H1 (cell line): ENCODE measurements at regions not wholly inside any gene's neighbourhood (a gene's known extent, or its start where the extent isn't known, plus 50 kb on each side); places are given as distances from the start of the nearest gene placed in this dataset.

ENCODE experiments used
- BCL11A ChIP-seq, 2 experiments: IDR thresholded peaks; one replicate each; pipeline ENCODE4 v1.6.1; 2011; ENCODE audit warnings: low read depth in 2 of 2, low read length in 2 of 2, mild to moderate bottlenecking in 2 of 2
- FOSL1 ChIP-seq: IDR thresholded peaks from 2 replicates; pipeline ENCODE4 v1.6.1; 2011; ENCODE audit warnings: mild to moderate bottlenecking, low read depth, low read length, moderate library complexity; ENCODE audit not compliant: insufficient read depth
- POLR2AphosphoS5 ChIP-seq: IDR thresholded peaks from 2 replicates; pipeline ENCODE4 v1.6.1; 2011; ENCODE audit warnings: low read depth, low read length
- SIX5 ChIP-seq: IDR thresholded peaks from 2 replicates; pipeline ENCODE4 v1.6.1; 2011; ENCODE audit warnings: mild to moderate bottlenecking, low read depth, low read length
- SP2 ChIP-seq: IDR thresholded peaks from 2 replicates; pipeline ENCODE4 v1.6.1; 2012; ENCODE audit warnings: mild to moderate bottlenecking, low read length, inconsistent platforms
- SRF ChIP-seq: IDR thresholded peaks from 2 replicates; pipeline ENCODE4 v1.6.1; 2011; ENCODE audit warnings: mild to moderate bottlenecking, low read depth, low read length, moderate library complexity
- SUZ12 ChIP-seq: fragments of 200-600 bp; sonication (generic); IDR thresholded peaks from 2 replicates; pipeline ENCODE4 v1.6.1; 2012; ENCODE audit warnings: mild to moderate bottlenecking, inconsistent platforms, low read length, moderate library complexity, mixed read lengths
- TF ChIP-seq, protein P1 (sequence below): fragments of 300-600 bp; sonication (generic); IDR thresholded peaks from 2 replicates; pipeline ENCODE4 v1.7.1; 2012; ENCODE audit warnings: low read length, moderate library complexity, mild to moderate bottlenecking, inconsistent platforms; ENCODE audit not compliant: insufficient replicate concordance
- TF ChIP-seq, protein P2 (sequence below): IDR thresholded peaks from 2 replicates; pipeline ENCODE4 v1.6.1; 2011; ENCODE audit warnings: low read depth, mild to moderate bottlenecking, low read length; ENCODE audit not compliant: insufficient read depth

DNA sequence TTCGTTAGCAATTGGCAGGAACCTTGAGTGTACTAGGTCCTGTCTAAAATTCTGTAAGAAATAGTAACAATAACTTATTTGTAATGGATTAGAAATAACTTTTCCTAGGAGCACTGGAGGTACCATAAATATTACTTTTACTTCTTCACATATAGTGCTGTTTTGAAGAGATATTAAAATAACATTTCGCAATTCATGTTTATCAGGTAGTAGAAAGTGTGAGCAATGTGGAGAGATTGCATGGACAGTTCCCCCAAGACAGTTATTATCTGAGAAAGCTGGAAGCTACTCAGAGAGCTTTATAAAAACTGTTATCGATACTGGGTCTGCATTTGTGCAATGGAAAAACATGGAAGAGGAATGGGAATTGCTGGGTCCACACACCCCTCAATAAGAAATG, 128.5 kb upstream of the KIF26B start (continued):
- TF ChIP-seq, protein P1, sequence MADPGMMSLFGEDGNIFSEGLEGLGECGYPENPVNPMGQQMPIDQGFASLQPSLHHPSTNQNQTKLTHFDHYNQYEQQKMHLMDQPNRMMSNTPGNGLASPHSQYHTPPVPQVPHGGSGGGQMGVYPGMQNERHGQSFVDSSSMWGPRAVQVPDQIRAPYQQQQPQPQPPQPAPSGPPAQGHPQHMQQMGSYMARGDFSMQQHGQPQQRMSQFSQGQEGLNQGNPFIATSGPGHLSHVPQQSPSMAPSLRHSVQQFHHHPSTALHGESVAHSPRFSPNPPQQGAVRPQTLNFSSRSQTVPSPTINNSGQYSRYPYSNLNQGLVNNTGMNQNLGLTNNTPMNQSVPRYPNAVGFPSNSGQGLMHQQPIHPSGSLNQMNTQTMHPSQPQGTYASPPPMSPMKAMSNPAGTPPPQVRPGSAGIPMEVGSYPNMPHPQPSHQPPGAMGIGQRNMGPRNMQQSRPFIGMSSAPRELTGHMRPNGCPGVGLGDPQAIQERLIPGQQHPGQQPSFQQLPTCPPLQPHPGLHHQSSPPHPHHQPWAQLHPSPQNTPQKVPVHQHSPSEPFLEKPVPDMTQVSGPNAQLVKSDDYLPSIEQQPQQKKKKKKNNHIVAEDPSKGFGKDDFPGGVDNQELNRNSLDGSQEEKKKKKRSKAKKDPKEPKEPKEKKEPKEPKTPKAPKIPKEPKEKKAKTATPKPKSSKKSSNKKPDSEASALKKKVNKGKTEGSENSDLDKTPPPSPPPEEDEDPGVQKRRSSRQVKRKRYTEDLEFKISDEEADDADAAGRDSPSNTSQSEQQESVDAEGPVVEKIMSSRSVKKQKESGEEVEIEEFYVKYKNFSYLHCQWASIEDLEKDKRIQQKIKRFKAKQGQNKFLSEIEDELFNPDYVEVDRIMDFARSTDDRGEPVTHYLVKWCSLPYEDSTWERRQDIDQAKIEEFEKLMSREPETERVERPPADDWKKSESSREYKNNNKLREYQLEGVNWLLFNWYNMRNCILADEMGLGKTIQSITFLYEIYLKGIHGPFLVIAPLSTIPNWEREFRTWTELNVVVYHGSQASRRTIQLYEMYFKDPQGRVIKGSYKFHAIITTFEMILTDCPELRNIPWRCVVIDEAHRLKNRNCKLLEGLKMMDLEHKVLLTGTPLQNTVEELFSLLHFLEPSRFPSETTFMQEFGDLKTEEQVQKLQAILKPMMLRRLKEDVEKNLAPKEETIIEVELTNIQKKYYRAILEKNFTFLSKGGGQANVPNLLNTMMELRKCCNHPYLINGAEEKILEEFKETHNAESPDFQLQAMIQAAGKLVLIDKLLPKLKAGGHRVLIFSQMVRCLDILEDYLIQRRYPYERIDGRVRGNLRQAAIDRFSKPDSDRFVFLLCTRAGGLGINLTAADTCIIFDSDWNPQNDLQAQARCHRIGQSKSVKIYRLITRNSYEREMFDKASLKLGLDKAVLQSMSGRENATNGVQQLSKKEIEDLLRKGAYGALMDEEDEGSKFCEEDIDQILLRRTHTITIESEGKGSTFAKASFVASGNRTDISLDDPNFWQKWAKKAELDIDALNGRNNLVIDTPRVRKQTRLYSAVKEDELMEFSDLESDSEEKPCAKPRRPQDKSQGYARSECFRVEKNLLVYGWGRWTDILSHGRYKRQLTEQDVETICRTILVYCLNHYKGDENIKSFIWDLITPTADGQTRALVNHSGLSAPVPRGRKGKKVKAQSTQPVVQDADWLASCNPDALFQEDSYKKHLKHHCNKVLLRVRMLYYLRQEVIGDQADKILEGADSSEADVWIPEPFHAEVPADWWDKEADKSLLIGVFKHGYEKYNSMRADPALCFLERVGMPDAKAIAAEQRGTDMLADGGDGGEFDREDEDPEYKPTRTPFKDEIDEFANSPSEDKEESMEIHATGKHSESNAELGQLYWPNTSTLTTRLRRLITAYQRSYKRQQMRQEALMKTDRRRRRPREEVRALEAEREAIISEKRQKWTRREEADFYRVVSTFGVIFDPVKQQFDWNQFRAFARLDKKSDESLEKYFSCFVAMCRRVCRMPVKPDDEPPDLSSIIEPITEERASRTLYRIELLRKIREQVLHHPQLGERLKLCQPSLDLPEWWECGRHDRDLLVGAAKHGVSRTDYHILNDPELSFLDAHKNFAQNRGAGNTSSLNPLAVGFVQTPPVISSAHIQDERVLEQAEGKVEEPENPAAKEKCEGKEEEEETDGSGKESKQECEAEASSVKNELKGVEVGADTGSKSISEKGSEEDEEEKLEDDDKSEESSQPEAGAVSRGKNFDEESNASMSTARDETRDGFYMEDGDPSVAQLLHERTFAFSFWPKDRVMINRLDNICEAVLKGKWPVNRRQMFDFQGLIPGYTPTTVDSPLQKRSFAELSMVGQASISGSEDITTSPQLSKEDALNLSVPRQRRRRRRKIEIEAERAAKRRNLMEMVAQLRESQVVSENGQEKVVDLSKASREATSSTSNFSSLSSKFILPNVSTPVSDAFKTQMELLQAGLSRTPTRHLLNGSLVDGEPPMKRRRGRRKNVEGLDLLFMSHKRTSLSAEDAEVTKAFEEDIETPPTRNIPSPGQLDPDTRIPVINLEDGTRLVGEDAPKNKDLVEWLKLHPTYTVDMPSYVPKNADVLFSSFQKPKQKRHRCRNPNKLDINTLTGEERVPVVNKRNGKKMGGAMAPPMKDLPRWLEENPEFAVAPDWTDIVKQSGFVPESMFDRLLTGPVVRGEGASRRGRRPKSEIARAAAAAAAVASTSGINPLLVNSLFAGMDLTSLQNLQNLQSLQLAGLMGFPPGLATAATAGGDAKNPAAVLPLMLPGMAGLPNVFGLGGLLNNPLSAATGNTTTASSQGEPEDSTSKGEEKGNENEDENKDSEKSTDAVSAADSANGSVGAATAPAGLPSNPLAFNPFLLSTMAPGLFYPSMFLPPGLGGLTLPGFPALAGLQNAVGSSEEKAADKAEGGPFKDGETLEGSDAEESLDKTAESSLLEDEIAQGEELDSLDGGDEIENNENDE, result no peak
- TF ChIP-seq BCL11A (IDR thresholded peaks at IDR 0.05; ENCODE audit: low read depth in 2 of 2, low read length in 2 of 2), result no peak
- TF ChIP-seq SIX5, result no peak
- TF ChIP-seq POLR2AphosphoS5, result no peak
- TF ChIP-seq, protein P2, sequence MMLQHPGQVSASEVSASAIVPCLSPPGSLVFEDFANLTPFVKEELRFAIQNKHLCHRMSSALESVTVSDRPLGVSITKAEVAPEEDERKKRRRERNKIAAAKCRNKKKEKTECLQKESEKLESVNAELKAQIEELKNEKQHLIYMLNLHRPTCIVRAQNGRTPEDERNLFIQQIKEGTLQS, result no peak
- no peak for TF ChIP-seq SUZ12
- TF ChIP-seq SP2, result no peak
- no peak for TF ChIP-seq SRF
- TF ChIP-seq FOSL1, result no peak
